ENCODE measurements at regions not wholly inside any gene's neighbourhood (a gene's known extent, or its start where the extent isn't known, plus 50 kb on each side); places are given as distances from the start of the nearest gene placed in this dataset.

DNA sequence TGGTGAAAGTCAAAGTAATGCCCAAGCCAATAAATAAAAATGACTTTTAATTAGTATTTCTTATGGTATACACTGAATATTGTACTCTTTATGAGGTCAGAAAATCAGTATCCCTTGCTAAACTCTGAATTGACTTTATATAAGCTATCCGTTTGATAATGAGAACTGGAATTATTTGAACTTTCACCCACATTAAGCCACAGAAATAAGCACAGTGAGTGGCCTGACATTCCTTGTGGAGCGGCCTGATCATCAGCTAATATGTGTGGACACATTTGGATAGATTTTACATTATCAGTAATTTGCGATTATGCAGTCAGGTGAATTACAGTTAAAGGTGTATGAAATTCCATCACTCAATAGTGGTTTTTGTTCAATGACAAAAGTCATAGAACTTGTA is 136.0 kb upstream of the CBLB start:
- no peak for DNase-seq (ENCODE audit: low spot score)
- TF ChIP-seq, protein P1, sequence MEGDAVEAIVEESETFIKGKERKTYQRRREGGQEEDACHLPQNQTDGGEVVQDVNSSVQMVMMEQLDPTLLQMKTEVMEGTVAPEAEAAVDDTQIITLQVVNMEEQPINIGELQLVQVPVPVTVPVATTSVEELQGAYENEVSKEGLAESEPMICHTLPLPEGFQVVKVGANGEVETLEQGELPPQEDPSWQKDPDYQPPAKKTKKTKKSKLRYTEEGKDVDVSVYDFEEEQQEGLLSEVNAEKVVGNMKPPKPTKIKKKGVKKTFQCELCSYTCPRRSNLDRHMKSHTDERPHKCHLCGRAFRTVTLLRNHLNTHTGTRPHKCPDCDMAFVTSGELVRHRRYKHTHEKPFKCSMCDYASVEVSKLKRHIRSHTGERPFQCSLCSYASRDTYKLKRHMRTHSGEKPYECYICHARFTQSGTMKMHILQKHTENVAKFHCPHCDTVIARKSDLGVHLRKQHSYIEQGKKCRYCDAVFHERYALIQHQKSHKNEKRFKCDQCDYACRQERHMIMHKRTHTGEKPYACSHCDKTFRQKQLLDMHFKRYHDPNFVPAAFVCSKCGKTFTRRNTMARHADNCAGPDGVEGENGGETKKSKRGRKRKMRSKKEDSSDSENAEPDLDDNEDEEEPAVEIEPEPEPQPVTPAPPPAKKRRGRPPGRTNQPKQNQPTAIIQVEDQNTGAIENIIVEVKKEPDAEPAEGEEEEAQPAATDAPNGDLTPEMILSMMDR (IDR thresholded peaks at IDR 0.05; ENCODE audit: extremely low read depth, missing control alignments), result no peak

DNA sequence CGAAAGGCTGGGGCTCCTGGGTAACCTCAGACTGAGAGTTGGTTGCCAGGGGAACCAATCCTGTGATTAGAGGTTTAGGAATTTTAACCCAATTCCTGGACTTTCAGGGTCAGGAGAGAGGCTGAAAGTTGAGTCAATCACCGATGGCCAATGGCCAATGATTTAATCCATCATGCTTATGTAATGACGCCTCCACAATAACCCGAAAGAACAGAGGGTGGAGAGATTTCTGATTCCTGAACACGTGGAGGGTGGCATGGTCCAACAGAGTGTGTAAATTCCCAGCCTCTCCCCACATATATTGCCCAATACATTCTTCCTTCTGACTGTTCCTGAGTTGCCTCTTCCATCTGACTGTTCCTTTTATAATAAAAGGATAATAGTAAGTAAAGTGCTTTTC is 137.2 kb upstream of the CBLB start:
- TF ChIP-seq, protein P1 (IDR thresholded peaks at IDR 0.05; ENCODE audit: extremely low read depth, missing control alignments), result no peak
- DNase-seq (ENCODE audit: low spot score), result no peak

DNA sequence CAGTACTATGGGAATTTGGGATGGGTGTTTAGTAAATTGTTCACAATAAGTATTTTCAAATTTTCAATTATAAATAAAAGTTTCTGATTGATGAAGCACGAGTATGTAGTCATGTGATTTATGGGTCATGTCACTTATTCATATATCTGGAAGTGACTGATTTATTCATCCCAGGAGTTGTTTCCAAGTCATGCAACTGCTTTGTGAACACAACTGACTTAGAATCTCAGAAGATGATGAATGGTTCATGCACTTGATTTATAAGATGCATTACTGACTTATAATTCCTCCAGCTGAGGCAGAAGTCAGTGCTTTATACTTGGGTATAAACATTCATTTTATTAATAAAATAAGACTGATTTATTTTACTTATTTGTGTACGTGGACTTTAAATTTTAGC is 137.8 kb upstream of the CBLB start:
- no peak for DNase-seq (ENCODE audit: low spot score)
- TF ChIP-seq, protein P1 (IDR thresholded peaks at IDR 0.05; ENCODE audit: extremely low read depth, missing control alignments), result no peak

DNA sequence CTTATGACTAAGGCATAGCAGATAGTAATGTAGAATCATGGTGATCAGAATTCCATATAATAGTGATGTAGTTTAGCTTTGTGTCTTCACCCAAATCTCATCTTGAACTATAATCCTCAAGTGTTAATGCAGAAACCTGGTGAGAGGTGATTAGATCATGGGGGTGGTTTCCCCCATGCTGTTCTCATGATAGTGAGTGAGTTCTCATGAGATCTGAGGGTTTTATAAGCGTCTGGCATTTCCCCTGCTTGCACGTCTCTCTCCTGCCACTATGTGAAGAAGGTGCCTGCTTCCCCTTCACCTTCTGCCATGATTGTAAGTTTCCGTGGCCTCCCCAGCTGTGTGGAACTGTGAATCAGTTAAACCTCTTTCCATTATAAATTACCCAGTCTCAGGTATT is 138.7 kb upstream of the CBLB start:
- no peak for DNase-seq (ENCODE audit: low spot score)
- TF ChIP-seq, protein P1 (IDR thresholded peaks at IDR 0.05; ENCODE audit: extremely low read depth, missing control alignments), result no peak

DNA sequence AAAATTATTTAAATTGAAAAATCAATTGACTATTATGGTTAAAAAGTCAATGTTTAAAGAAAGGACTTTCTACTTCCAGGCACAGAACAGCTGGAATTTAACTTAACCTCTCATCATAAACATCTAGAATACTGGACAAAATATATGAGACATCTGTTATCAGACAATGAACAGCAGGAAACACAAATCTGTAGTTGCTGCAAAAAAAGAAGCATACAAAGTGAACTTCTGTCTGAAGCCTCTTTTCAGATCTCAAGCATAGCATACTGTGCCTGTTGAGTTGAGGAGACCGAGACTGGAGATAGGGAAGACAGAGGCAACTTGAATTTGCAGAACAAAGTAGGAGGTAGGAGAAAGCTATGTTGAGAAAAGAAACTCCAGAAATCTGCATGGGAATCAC is 140.0 kb upstream of the CBLB start:
- DNase-seq (ENCODE audit: low spot score), result no peak
- TF ChIP-seq, protein P1 (IDR thresholded peaks at IDR 0.05; ENCODE audit: extremely low read depth, missing control alignments), result no peak

DNA sequence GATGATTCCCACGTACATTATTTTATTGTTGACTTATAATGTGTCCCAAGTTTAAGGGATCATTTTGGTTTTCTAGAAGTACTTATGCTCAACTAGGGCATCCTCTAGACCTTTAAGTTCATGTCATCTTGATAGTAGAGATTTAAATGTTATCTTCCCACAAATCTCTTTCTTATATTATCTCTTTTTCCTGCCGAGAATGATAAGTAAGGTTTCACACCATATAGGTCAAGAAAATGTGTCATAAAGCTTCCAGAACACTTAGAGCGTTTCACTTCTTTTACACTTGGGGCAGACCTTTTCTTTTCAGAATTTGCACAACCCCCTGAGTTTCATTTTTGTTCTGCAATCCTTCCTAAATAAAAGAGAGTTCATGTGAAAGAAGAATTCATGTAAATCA is 142.0 kb upstream of the CBLB start:
- no peak for DNase-seq (ENCODE audit: low spot score)
- TF ChIP-seq, protein P1 (IDR thresholded peaks at IDR 0.05; ENCODE audit: extremely low read depth, missing control alignments), result no peak

DNA sequence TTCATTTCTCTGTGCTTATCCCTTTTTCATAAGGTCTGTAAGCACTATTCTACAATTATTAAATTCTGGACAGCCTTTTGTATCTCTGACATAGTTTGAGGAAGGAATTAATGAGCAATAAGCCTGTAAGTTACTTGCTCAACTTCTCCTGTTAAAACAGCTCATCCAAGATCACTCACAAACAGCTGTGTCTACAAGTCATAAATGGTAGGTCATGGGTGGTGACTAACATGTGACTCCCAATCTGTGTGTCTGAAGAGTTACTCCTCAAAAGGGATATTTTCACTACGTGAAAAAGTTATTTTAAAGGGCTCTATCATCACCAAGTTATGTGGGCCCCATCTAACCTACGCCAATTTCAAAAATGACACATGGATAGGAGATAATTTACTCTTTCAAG is 145.2 kb upstream of the CBLB start:
- no peak for DNase-seq (ENCODE audit: low spot score)
- TF ChIP-seq, protein P1 (IDR thresholded peaks at IDR 0.05; ENCODE audit: extremely low read depth, missing control alignments), result no peak

All from GM20000 (cell line).